Ishikawa (cell line): ENCODE measurements at regions not wholly inside any gene's neighbourhood (a gene's known extent, or its start where the extent isn't known, plus 50 kb on each side); places are given as distances from the start of the nearest gene placed in this dataset.

ENCODE experiments used
- CEBPB ChIP-seq: IDR thresholded peaks from 2 replicates; pipeline ENCODE4 v1.6.1; 2012
- CREB1 ChIP-seq: IDR thresholded peaks from 2 replicates; pipeline ENCODE4 v1.6.1; 2012; ENCODE audit warnings: low read depth
- EGR1 ChIP-seq: IDR thresholded peaks from 2 replicates; pipeline ENCODE4 v1.6.1; 2012
- EP300 ChIP-seq: IDR thresholded peaks from 2 replicates; pipeline ENCODE4 v1.6.1; 2012; ENCODE audit warnings: borderline replicate concordance
- FOXM1 ChIP-seq: IDR thresholded peaks from 2 replicates; pipeline ENCODE4 v1.6.1; 2012; ENCODE audit warnings: low read depth, borderline replicate concordance
- MAX ChIP-seq: IDR thresholded peaks from 2 replicates; pipeline ENCODE4 v1.6.1; 2012
- NFIC ChIP-seq: IDR thresholded peaks from 2 replicates; pipeline ENCODE4 v1.6.1; 2012
- RAD21 ChIP-seq: IDR thresholded peaks from 2 replicates; pipeline ENCODE4 v1.6.1; 2012; ENCODE audit warnings: low read depth
- REST ChIP-seq: IDR thresholded peaks from 2 replicates; pipeline ENCODE4 v1.6.1; 2012; ENCODE audit warnings: low read depth, mild to moderate bottlenecking
- TAF1 ChIP-seq: IDR thresholded peaks from 2 replicates; pipeline ENCODE4 v1.6.1; 2012; ENCODE audit warnings: low read depth, mild to moderate bottlenecking
- TCF12 ChIP-seq: IDR thresholded peaks from 2 replicates; pipeline ENCODE4 v1.6.1; 2012; ENCODE audit warnings: low read depth
- TEAD4 ChIP-seq: IDR thresholded peaks from 2 replicates; pipeline ENCODE4 v1.6.1; 2012
- USF1 ChIP-seq: IDR thresholded peaks from 2 replicates; pipeline ENCODE4 v1.6.1; 2012
- YY1 ChIP-seq: IDR thresholded peaks from 2 replicates; pipeline ENCODE4 v1.6.1; 2012; ENCODE audit warnings: low read depth
- ZBTB7A ChIP-seq: IDR thresholded peaks from 2 replicates; pipeline ENCODE4 v1.6.1; 2012; ENCODE audit warnings: low read depth

GRCh38 chr17:62898239-62898864 is 67.7 kb upstream of the TANC2 start:
- TF ChIP-seq YY1 (no peak), USF1 (no peak), NFIC (no peak), TCF12 (no peak), REST (no peak), MAX (no peak), FOXM1 (no peak), RAD21 (no peak), CEBPB (no peak), ZBTB7A (no peak), CREB1 (no peak), TEAD4 (no peak)

DNA sequence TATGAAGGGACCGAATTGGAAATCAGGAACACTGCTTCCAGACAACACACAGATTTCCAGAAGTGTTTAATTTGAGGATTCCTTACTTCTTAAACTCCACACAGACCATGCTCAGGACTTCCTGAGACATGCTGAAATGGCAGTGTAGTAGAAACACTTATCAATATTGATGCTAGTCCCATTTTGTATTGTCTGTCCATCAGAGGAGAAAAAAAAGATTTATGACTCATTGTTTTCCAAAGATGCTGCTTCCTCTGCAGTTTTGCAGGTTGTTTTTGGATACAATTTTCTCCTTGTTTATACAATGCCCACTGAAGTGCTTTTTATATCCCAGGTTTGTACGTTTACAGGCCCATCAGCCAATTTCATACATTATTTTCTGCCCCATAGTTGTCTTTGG is 68.3 kb upstream of the TANC2 start:
- TF ChIP-seq ZBTB7A (no peak), RAD21 (no peak), CEBPB (no peak), USF1 (no peak), MAX (no peak), EP300 (no peak), EGR1 (no peak), TEAD4 (no peak), TAF1 (no peak)

GRCh38 chr17:62895320-62896301 is 70.4 kb upstream of the TANC2 start:
- TF ChIP-seq REST: no peak
- TF ChIP-seq ZBTB7A: no peak
- TF ChIP-seq YY1: no peak
- TF ChIP-seq USF1: no peak
- no peak for TF ChIP-seq FOXM1
- TF ChIP-seq TCF12: no peak
- no peak for TF ChIP-seq TAF1
- TF ChIP-seq TEAD4: no peak
- TF ChIP-seq CEBPB: no peak

- TF ChIP-seq FOXM1: no peak
Measured at GRCh38 chr17:62892870-62893338, 73.1 kb upstream of the TANC2 start.

DNA sequence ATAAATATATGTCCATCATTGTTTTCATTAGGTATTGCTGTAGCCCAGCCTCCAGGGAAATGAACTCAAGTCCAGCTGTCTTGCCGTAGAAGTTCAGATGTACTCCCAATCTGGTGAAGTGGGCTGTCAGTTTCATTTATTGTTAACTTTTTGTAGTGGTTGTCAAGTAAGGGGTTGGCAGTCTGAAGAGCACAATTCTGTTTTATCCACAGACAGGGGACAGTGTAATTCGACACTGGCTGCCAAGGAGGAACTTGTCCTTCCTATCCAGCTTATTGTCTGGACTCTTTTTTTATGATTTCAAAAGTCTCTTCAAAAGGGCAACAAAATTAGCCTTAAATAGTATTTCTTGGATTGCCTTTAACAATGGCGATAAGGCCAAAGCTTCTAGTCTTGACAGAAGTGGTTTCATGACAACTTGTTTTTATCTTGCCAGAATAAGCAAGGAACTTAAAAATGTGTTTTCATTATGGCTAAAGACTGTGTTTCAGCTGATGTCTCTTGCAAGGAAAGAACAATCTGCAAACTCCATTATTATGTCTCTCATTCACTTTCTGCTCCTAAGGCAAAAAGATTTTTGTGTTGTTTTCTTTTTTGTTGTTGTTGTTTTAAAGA is 73.9 kb upstream of the TANC2 start:
- no peak for TF ChIP-seq TEAD4
- no peak for TF ChIP-seq MAX
- no peak for TF ChIP-seq NFIC
- no peak for TF ChIP-seq TAF1
- no peak for TF ChIP-seq REST
- TF ChIP-seq RAD21: no peak
- TF ChIP-seq CEBPB: no peak
- no peak for TF ChIP-seq ZBTB7A
- no peak for TF ChIP-seq EGR1
- TF ChIP-seq FOXM1: no peak
- no peak for TF ChIP-seq TCF12
- no peak for TF ChIP-seq CREB1
- no peak for TF ChIP-seq YY1
